H1 (cell line): ENCODE measurements at regions not wholly inside any gene's neighbourhood (a gene's known extent, or its start where the extent isn't known, plus 50 kb on each side); places are given as distances from the start of the nearest gene placed in this dataset.

Source experiments
- CTCF ChIA-PET: fragments of 300-600 bp; sonication (Branson Sonifier 250); formaldehyde crosslinking; loops from one replicate; lab custom pipeline; 2021; ENCODE audit not compliant: partially characterized antibody; lab: Charles Lee
- POLR2A ChIA-PET: fragments of 300-600 bp; sonication (Branson Sonifier 250); formaldehyde crosslinking; loops from one replicate; lab custom pipeline; 2021; ENCODE audit warnings: inconsistent platforms; ENCODE audit not compliant: partially characterized antibody; lab: Charles Lee
- DNase-seq, 2 experiments: peaks; one replicate each; pipeline versions ENCODE4 v3.0.0 to v3.0.0-alpha.2; 2010 to 2022; ENCODE audit warnings: low spot score in 2 of 2, low read depth in 1 of 2, mixed read lengths in 1 of 2
- FAIRE-seq: peaks from 2 replicates; lab custom pipeline; 2011; peaks lifted over from hg19 to GRCh38; lab: Jason Lieb, UNC
- H2AFZ ChIP-seq: 2 replicates; pipeline ENCODE4 v1.8.1; 2012; ENCODE audit warnings: low read length, inconsistent platforms
- H2AK5ac ChIP-seq: 2 replicates; pipeline ENCODE4 v1.6.1; 2013; ENCODE audit warnings: low read depth, low read length
- H2BK120ac ChIP-seq: replicated peaks from 2 replicates; pipeline ENCODE3; 2013; ENCODE audit warnings: low read depth, low read length, inconsistent platforms
- H2BK12ac ChIP-seq: 2 replicates; pipeline ENCODE4 v1.6.1; 2013; ENCODE audit warnings: low read depth, low read length
- H2BK15ac ChIP-seq: 2 replicates; pipeline ENCODE4 v1.6.1; 2013; ENCODE audit warnings: low read length
- H2BK20ac ChIP-seq: 2 replicates; pipeline ENCODE4 v1.6.1; 2013; ENCODE audit warnings: low read length
- H2BK5ac ChIP-seq: 2 replicates; pipeline ENCODE4 v1.6.1; 2013; ENCODE audit warnings: low read depth, low read length
- H3K14ac ChIP-seq: 2 replicates; pipeline ENCODE4 v1.6.1; 2013; ENCODE audit warnings: inconsistent platforms; ENCODE audit not compliant: insufficient read length
- H3K18ac ChIP-seq: 2 replicates; pipeline ENCODE4 v1.6.1; 2013; ENCODE audit warnings: low read length; ENCODE audit errors: extremely low read depth
- H3K23ac ChIP-seq: 2 replicates; pipeline ENCODE4 v1.6.1; 2013; ENCODE audit warnings: inconsistent platforms; ENCODE audit not compliant: insufficient read length
- H3K23me2 ChIP-seq: 2 replicates; pipeline ENCODE4 v1.6.1; 2013; ENCODE audit warnings: low read depth, low read length
- H3K27ac ChIP-seq: 2 replicates; pipeline ENCODE4 v1.6.1; 2011; ENCODE audit warnings: low read depth, low read length, inconsistent platforms
- H3K27me3 ChIP-seq, 4 experiments: replicated peaks in 1 of 4; 1 replicate in 1 of 4; 2 replicates in 3 of 4; pipeline versions ENCODE4 v1.6.1 to v1.8.1; 2011 to 2013; ENCODE audit warnings: low read length in 3 of 4, mild to moderate bottlenecking in 3 of 4, inconsistent platforms in 2 of 4, mixed read lengths in 2 of 4, moderate library complexity in 1 of 4; ENCODE audit not compliant: control insufficient read depth in 3 of 4, insufficient read depth in 3 of 4; ENCODE audit errors: extremely low read depth in 1 of 4
- H3K36me3 ChIP-seq, 4 experiments: 2 replicates each; pipeline versions ENCODE4 v1.6.1 to v1.8.1; 2011 to 2013; ENCODE audit warnings: mild to moderate bottlenecking in 4 of 4, low read length in 3 of 4, moderate library complexity in 2 of 4, control low read depth in 1 of 4, inconsistent platforms in 1 of 4; ENCODE audit not compliant: insufficient read depth in 4 of 4, control insufficient read depth in 2 of 4
- H3K4ac ChIP-seq: replicated peaks from 2 replicates; pipeline ENCODE3; 2013; ENCODE audit warnings: low read length, low read depth, mixed read lengths, inconsistent platforms; ENCODE audit not compliant: insufficient read length
- H3K4me1 ChIP-seq, 4 experiments: replicated peaks in 1 of 4; 1 replicate in 1 of 4; 2 replicates in 3 of 4; pipeline versions ENCODE4 v1.6.1 to v1.8.1; 2011 to 2013; ENCODE audit warnings: low read length in 3 of 4, inconsistent platforms in 2 of 4, mixed read lengths in 1 of 4; ENCODE audit not compliant: insufficient read depth in 4 of 4, control insufficient read depth in 3 of 4
- H3K4me2 ChIP-seq, 2 experiments: 2 replicates each; pipeline versions ENCODE4 v1.6.1 to v1.8.1; 2011 to 2013; ENCODE audit warnings: low read depth in 2 of 2, low read length in 2 of 2, control low read depth in 1 of 2, inconsistent platforms in 1 of 2, mild to moderate bottlenecking in 1 of 2; ENCODE audit not compliant: insufficient read depth in 1 of 2
- H3K4me3 ChIP-seq, 4 experiments: fragments of 200-600, 300-600 bp in 1 of 4; sonication (generic), shearing (Covaris generic), sonication (Bioruptor Twin) in 1 of 4; 2 replicates each; pipeline versions ENCODE4 v1.5.1 to v1.8.1; 2011 to 2016; ENCODE audit warnings: low read length in 4 of 4, low read depth in 3 of 4, control low read depth in 2 of 4, inconsistent platforms in 2 of 4, mild to moderate bottlenecking in 2 of 4, mixed read lengths in 1 of 4, moderate library complexity in 1 of 4; ENCODE audit not compliant: insufficient read depth in 2 of 4; ENCODE audit errors: extremely low read depth in 1 of 4
- H3K56ac ChIP-seq: replicated peaks from 2 replicates; pipeline ENCODE3; 2013; ENCODE audit warnings: low read depth, mild to moderate bottlenecking, mixed read lengths, low read length, inconsistent platforms; ENCODE audit not compliant: insufficient read length
- H3K79me1 ChIP-seq: 2 replicates; pipeline ENCODE4 v1.6.1; 2013; ENCODE audit warnings: low read depth, low read length, control low read depth
- H3K79me2 ChIP-seq, 2 experiments: 2 replicates each; pipeline versions ENCODE4 v1.6.1 to v1.8.1; 2012 to 2013; ENCODE audit warnings: low read length in 2 of 2, mild to moderate bottlenecking in 2 of 2, inconsistent platforms in 1 of 2; ENCODE audit not compliant: insufficient read depth in 2 of 2, control insufficient read depth in 1 of 2
- H3K9ac ChIP-seq, 4 experiments: replicated peaks in 1 of 4; 1 replicate in 1 of 4; 2 replicates in 3 of 4; pipeline versions ENCODE4 v1.6.1 to v1.8.1; 2011 to 2013; ENCODE audit warnings: low read depth in 3 of 4, low read length in 3 of 4, control low read depth in 2 of 4, mild to moderate bottlenecking in 2 of 4, moderate library complexity in 2 of 4, inconsistent platforms in 1 of 4; ENCODE audit errors: extremely low read depth in 1 of 4
- H3K9me3 ChIP-seq, 2 experiments: 2 replicates each; pipeline versions ENCODE4 v1.6.1 to v1.8.1; 2012 to 2013; ENCODE audit warnings: mild to moderate bottlenecking in 2 of 2, moderate library complexity in 2 of 2, control low read depth in 1 of 2, inconsistent platforms in 1 of 2, low read depth in 1 of 2, low read length in 1 of 2, mixed read lengths in 1 of 2; ENCODE audit not compliant: insufficient read depth in 2 of 2
- H4K20me1 ChIP-seq, 2 experiments: replicated peaks in 1 of 2; 2 replicates each; pipeline versions ENCODE3 to v1.8.1; 2011 to 2013; ENCODE audit warnings: inconsistent platforms in 2 of 2, low read length in 2 of 2, mild to moderate bottlenecking in 1 of 2; ENCODE audit not compliant: insufficient read depth in 2 of 2, control insufficient read depth in 1 of 2
- H4K5ac ChIP-seq: 2 replicates; pipeline ENCODE4 v1.6.1; 2013; ENCODE audit warnings: low read length, low read depth, mixed read lengths, inconsistent platforms; ENCODE audit not compliant: insufficient read length
- H4K8ac ChIP-seq: 2 replicates; pipeline ENCODE4 v1.8.0; 2013; ENCODE audit warnings: mild to moderate bottlenecking, moderate library complexity, low read length, inconsistent platforms; ENCODE audit not compliant: insufficient read depth; ENCODE audit errors: extremely low read depth
- H4K91ac ChIP-seq: replicated peaks from 2 replicates; pipeline ENCODE3; 2013; ENCODE audit warnings: low read length, mixed read lengths, inconsistent platforms; ENCODE audit not compliant: insufficient read length
- RFX5 ChIP-seq: IDR thresholded peaks from 2 replicates; pipeline ENCODE4 v1.6.1; 2011; ENCODE audit warnings: low read depth, low read length, improper control_type of control experiment, borderline replicate concordance
- TCF12 ChIP-seq: IDR thresholded peaks from 2 replicates; pipeline ENCODE4 v1.6.1; 2011; ENCODE audit warnings: low read depth, mild to moderate bottlenecking, low read length

- H3K9ac ChIP-seq: no peak overlapping the region
- H4K91ac ChIP-seq: no peak overlapping the region
- no peaks in the 10 kb centered on the region; a peak in 1 of 4 replicates for H3K9me3 ChIP-seq
- H3K4me3 ChIP-seq: no peak overlapping the region
- no peaks in the 10 kb centered on the region for H3K79me2 ChIP-seq
- no peak overlapping the region for H2AK5ac ChIP-seq
- DNase-seq: no peak
- H3K56ac ChIP-seq: no peak overlapping the region
- TF ChIP-seq RFX5 (no peak), TCF12 (no peak)
- H2AFZ ChIP-seq: no peak overlapping the region
- no peaks in the 10 kb centered on the region for H3K4me1 ChIP-seq
- H2BK5ac ChIP-seq: no peak overlapping the region
- H2BK120ac ChIP-seq: no peak overlapping the region
- H3K14ac ChIP-seq: no peak overlapping the region
- H3K4me2 ChIP-seq: no peak overlapping the region
- no peaks in the 10 kb centered on the region for H4K20me1 ChIP-seq
- no peak overlapping the region for H2BK12ac ChIP-seq
- POLR2A ChIA-PET: no interaction called here
- H2BK20ac ChIP-seq: no peak overlapping the region
- H3K36me3 ChIP-seq: no peaks in the 10 kb centered on the region
- peaks cover 2% of the 10 kb centered on the region; the same call in 1 of the 2 replicates for H3K23me2 ChIP-seq
- no peak overlapping the region for H2BK15ac ChIP-seq
- no peaks in the 10 kb centered on the region for H3K79me1 ChIP-seq
- H3K4ac ChIP-seq: no peak overlapping the region
- no peak overlapping the region for H4K5ac ChIP-seq
- H3K27ac ChIP-seq: no peak overlapping the region
- no peak overlapping the region for H4K8ac ChIP-seq
- CTCF ChIA-PET: no interaction called here
- no peak for FAIRE-seq
- H3K27me3 ChIP-seq: no peaks in the 10 kb centered on the region
- H3K18ac ChIP-seq: no peak overlapping the region
- H3K23ac ChIP-seq: no peak overlapping the region
Measured at GRCh38 chr1:212155219-212155618, 119.7 kb downstream of the DTL start.
